Mesenteric fat pad (tissue), 1 donor: ENCODE measurements at regions not wholly inside any gene's neighbourhood (a gene's known extent, or its start where the extent isn't known, plus 50 kb on each side); places are given as distances from the start of the nearest gene placed in this dataset.

Experiments used
- DNase-seq: peaks from one replicate; pipeline ENCODE4 v3.0.0-alpha.2; 2020; ENCODE audit warnings: low spot score
- donor health status: DM: yes; HTN: yes; CAD: no.

DNA sequence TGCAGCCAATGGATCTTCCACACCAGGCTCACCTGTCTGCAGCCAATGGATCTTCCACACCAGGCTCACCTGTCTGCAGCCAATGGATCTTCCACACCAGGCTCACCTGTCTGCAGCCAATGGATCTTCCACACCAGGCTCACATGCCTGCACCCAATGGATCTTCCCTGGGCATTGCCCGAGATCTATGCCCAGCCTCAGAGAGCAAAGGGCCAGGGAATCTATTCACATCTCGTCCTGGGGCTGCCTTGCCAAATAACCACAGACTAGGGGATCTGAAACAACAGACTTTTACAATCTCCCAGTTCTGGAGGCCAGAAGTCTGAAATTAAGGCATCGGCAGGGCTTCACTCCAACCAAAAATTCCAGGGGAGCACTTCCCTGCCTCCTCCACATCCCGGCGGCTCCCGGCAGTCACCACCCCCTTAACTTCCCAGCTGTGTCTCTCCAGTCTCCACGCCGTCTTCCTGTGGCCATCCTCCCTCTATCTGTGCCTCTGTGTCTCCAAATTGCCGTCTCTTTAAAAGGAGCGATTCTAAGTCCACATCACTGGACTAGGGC is 92.4 kb upstream of the PPP2R2D start:
- no peak for DNase-seq

GRCh38 chr10:131810036-131810804 is 90.6 kb upstream of the PPP2R2D start:
- DNase-seq: no peak

- DNase-seq: peak; percentile 79
Observed at GRCh38 chr10:131810805-131811629, 89.8 kb upstream of the PPP2R2D start.

- DNase-seq: no peak
Observed at GRCh38 chr10:131811630-131812403, 89.0 kb upstream of the PPP2R2D start.

- DNase-seq: peak; percentile 81
Observed at GRCh38 chr10:131812736-131813604, 87.8 kb upstream of the PPP2R2D start.

- DNase-seq: peak; percentile 67
Observed at GRCh38 chr10:131814567-131815265, 86.1 kb upstream of the PPP2R2D start.

DNA sequence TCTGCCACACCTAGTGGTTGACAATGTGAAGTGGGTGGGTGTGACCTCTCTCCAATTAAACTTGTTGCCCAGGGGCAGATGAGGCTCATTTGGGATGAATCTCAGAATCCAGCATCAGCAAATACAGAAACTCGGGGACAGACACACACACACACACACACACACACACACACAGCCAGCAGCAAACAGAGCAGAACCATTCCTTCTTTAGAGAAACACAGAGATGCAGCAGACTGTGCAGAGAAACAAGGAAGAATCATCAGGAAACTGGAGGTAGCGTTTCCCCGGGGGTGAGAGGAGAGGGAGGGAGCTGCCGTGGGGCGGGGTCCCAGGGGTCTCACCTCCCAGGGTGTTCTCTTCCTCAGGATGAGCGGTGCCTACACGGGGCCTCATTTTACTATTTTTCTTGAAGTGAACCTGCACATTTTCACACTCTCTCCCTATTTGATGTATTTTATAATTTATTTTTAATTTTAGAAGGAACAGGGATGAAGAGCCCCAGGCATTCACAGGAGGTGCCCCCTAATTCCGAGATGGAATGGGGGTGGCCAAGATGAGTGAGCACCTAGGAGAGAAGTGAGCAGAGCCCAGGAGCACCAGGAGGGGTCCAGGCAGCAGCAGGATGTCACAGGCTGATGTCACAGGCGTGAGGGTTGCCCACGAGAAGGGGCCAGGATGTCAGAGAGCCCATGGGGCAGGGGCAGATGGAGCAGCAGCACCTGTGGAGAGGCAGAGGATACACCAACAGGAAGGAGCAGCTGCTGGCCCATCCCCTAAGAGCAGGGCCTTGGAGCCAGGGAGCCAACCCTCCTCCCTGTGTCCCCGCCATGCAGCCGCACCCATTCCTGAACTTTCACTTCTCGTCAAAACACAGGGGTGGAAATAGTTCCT is 85.3 kb upstream of the PPP2R2D start:
- no peak for DNase-seq

DNA sequence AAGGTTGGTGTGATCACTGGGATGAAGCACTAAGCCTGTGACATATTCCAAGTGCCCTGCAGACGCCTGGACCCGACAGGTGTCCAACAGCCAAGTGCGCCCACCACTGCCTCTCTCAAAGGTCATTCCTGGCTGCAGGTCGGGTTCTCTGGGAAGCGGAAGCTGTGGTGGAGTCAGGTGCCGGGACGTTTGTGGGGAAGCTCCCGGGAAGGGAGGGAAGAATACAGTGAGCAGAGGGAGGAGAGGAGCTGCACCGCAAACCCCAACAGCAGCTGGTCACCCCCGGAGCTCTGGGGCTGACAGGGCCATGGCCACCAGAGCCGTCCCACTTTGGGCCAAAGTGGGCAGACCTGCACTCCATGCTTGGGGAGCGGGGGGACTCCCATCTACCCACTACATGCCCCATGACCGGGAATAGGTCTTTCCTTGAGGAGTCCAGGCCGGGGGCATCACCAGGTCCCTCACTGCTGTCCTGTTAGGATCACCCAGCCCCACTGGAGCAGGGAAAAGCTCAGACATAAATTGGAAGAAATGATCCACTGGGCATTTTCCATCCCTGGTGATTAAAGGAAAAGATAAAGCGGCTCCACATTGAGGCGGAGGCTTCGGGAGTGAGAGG is 84.5 kb upstream of the PPP2R2D start:
- peak; percentile 64 for DNase-seq

DNA sequence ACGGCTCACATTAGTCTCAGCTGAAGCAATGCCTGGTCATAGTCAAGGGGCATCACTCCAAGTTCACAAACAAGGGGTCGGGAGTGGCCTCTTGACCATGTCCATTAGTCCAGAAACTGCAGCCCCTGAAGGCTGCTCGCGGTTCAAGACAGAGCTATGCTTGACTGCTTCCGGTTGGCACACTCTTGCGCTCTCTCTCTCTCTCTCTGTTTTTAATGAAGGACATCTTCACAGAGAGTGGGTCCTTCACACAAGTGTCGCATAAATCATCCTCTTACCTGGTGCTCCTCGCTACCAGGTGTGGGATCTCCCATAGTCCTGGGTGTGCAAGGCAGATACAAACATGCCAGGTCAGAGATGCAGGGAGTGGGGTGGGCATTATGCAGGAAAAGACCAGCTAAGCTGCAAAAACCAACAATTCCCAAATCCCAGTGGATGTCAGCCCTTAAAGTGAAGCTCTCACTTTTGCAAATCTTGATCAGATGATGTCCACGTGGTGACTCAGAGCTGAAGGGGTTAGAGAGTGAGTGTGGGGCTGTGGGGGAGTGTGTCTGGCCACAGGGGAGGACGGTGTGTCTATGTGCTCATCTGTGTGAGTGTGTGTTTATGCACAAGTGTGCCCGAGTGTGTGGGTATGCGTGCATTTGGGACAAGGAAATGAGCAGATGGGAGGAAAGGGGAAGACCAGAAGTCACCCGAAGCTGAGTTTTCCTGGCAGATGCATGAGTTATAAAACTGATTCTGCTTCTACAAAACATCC is 83.7 kb upstream of the PPP2R2D start:
- DNase-seq: peak; percentile 64

GRCh38 chr10:131817866-131818509 is 82.8 kb upstream of the PPP2R2D start:
- peak; percentile 74 for DNase-seq

DNA sequence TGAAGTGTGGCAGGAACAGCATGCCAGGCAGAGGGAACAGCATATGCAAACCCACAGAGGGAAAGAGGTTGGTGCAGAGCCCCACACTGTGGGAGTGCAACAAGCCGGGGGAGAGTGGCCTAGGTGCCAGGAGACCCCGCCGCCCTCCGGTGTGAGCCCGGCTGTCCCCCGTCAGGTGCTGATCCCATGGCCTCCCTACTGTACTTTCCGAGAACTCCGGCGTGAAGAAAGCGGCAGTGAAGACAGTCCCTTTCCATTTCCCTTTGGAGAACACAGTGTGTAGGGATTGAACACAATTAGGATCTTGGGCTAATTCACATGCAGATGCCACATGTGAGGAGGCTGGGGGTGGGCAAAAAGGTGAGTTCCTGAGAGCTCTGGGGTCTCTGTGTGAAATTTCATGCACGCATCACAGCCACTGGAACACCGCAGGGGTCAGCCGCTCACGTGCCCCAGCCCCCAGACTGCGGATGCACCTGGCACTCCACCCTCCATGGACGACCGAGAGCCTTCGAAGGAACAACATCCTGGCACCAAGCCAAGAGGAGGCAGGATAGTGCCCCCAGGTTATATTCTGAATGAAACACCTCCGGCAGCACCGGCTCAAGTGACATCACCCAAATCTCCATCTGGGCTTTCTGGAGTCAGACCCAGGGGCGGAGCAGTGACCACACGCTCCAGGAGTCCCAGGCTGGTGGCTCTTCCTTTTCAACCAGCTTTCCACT is 82.1 kb upstream of the PPP2R2D start:
- DNase-seq: no peak

DNA sequence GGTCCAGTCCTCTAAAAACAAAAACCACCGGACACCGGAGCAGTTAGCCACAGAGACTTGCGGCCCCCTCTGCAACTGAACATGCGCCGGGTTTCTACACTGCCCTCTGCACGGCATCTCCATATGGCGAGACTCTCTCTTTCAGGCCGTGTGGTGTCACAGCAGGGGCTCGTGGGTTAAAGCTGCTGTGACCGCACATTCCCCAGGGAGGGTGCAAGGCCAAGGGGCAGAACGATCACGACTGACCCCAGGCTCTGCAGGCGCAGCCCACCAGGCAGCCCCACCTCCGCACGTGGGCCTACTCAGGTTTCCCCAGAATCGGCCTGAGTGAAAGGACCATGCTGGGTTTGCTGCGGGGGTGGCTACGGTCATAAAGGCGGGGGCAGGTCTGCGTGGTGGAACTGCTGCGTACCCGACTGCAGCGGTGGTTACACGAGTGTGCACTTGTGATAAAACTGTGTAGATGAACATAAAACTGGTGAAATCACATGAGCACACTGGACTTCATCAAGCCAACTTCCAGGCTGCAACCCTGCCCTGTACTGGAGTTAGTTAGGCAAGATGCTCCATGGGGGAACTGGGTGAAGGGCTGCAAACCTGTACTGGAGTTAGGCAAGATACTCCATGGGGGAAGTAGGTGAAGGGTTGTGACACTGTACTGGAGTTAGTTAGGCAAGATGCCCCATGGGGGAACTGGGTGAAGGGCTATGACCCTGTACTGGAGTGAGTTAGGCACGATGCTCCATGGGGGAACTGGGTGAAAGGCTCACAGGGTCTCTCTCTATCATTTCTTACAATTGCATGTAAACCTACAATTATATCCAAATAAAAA is 81.4 kb upstream of the PPP2R2D start:
- peak; percentile 73 for DNase-seq

DNA sequence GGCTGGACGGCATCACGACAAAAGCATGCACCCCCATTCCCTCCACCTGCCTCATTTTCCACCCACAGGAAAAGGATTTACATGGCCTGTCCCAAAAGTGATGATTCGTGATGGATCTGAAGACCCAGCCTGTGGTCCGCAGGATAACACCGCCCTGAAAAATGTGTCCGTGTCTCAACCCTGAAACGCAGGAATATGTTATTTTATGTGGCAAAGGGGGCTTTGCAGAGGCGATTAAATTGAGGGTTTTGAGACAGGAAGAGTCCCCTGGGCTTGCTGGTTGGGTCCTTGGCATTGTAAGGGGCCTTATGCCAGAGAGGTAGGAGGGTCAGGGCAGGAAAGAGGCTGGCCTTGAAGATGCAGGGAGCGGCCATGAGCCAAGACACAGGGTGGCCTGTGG is 80.2 kb upstream of the PPP2R2D start:
- no peak for DNase-seq

DNA sequence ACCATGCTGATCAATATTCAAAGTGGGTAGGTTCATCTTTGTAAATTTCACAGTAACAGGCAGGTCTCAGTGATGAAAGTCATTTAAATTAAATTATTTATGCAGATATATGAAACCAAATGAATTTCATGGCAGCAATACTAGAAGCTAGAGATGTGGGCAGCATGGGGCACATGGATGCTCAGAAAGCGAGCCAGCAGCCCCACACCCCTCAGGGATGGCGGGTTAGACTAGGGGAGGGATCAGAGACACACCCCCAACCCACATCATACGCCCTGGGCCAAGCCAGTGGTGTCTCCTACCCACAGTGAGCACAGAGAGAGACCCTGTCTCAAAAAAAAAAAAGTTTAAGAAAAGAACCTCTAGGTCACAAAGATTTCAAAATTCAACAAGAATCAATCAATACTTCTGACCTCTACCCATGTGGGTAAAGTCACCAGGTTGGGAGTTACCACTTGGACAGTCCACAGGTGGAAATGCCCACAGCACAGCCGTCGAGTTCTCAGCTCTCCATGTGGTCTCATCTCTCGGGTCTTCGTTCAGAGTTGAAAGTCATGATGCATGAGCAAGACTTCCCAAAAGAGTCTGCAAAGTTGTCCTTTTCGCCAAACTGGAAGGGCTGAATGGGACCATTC is 79.3 kb upstream of the PPP2R2D start:
- DNase-seq: no peak
